DND-41 (cell line): ENCODE measurements at regions not wholly inside any gene's neighbourhood (a gene's known extent, or its start where the extent isn't known, plus 50 kb on each side); places are given as distances from the start of the nearest gene placed in this dataset.
A peak's percentile ranks its signal among the peaks of the same experiment; 100 is the strongest.
"Not testable (repeated sequence)": the region's sequence is repeated elsewhere in the genome, so short reads cannot be mapped to it uniquely, and the experiment has no call there.

Experiments used
- ATAC-seq: fragments of 200-7000 bp; cut with Tn5 transposase; 3 replicates; pipeline ENCODE4 v1.9.1; 2021; ENCODE audit warnings: low read depth; ENCODE audit not compliant: insufficient read depth
- DNase-seq: peaks from one replicate; pipeline ENCODE4 v3.0.0-alpha.2; 2020
- H2AFZ ChIP-seq: 2 replicates; pipeline ENCODE4 v1.6.0; 2012; ENCODE audit warnings: low read depth, low read length
- H3K27ac ChIP-seq: 2 replicates; pipeline ENCODE4 v1.5.1; 2012; ENCODE audit warnings: low read length, inconsistent platforms
- H3K27me3 ChIP-seq: fragments of 200-600 bp; sonication (generic); 2 replicates; pipeline ENCODE4 v1.6.0; 2012; ENCODE audit warnings: low read length, mild to moderate bottlenecking, inconsistent platforms; ENCODE audit not compliant: insufficient read depth, poor library complexity
- H3K36me3 ChIP-seq: 2 replicates; pipeline ENCODE4 v1.5.1; 2012; ENCODE audit warnings: low read length, inconsistent platforms; ENCODE audit not compliant: insufficient read depth
- H3K4me1 ChIP-seq: 2 replicates; pipeline ENCODE4 v1.5.1; 2012; ENCODE audit warnings: mild to moderate bottlenecking, low read length; ENCODE audit not compliant: insufficient read depth
- H3K4me2 ChIP-seq: 2 replicates; pipeline ENCODE4 v1.6.0; 2012; ENCODE audit warnings: mild to moderate bottlenecking, moderate library complexity, low read length, inconsistent platforms; ENCODE audit not compliant: insufficient read depth
- H3K4me3 ChIP-seq, 2 experiments: fragments of 200-600 bp in 1 of 2; shearing (Covaris generic) in 1 of 2; 2 replicates each; pipeline ENCODE4 v1.5.1; 2012 to 2016; ENCODE audit warnings: inconsistent platforms in 2 of 2, low read length in 2 of 2, mild to moderate bottlenecking in 2 of 2, low read depth in 1 of 2, moderate library complexity in 1 of 2
- H3K79me2 ChIP-seq: 2 replicates; pipeline ENCODE4 v1.6.0; 2012; ENCODE audit warnings: low read length, inconsistent platforms; ENCODE audit not compliant: insufficient read depth
- H3K9ac ChIP-seq: 2 replicates; pipeline ENCODE4 v1.6.0; 2012; ENCODE audit warnings: low read depth, mild to moderate bottlenecking, inconsistent platforms, low read length, moderate library complexity
- H3K9me3 ChIP-seq: 2 replicates; pipeline ENCODE4 v1.5.1; 2012; ENCODE audit warnings: low read length, moderate library complexity, mild to moderate bottlenecking, inconsistent platforms; ENCODE audit not compliant: insufficient read depth, severe bottlenecking
- H4K20me1 ChIP-seq: 2 replicates; pipeline ENCODE4 v1.6.0; 2012; ENCODE audit warnings: low read length; ENCODE audit not compliant: insufficient read depth
- EZH2 ChIP-seq: IDR thresholded peaks from 3 replicates; pipeline ENCODE4 v1.6.1; 2012; ENCODE audit warnings: borderline replicate concordance, low read depth, mild to moderate bottlenecking, moderate library complexity, low read length, inconsistent platforms; ENCODE audit not compliant: severe bottlenecking
- TF ChIP-seq, protein P1 (sequence below): IDR thresholded peaks from 2 replicates; pipeline ENCODE4 v1.5.1; 2012; ENCODE audit warnings: borderline replicate concordance, low read length, moderate library complexity, mild to moderate bottlenecking; ENCODE audit not compliant: poor library complexity, severe bottlenecking; ENCODE audit errors: extremely low read depth

DNA sequence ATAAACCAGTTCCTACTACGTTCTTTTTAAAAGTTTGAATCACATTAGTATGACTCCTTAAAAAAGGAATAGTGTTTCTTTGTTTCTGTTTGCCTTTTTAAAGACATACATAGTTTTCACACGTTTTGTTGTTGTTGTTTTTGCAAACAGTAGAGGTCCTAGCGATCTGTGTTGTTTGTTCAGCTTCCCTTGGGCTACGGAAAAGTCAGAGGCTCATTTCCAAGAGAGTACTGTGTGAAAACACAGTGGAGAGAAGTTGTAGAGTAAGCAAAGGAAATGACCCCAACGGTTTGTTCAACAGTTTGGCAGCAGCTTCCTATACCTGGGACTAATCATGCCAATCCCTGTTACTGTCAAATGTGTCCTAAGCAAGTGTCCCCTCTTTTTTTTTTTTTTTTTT is 87.1 kb upstream of the STEAP1 start:
- Histone ChIP-seq H4K20me1 (no peaks in the 10 kb centered on the region), H3K27ac (no peak overlapping the region), H3K4me1 (no peaks in the 10 kb centered on the region), H3K9me3 (no peaks in the 10 kb centered on the region), H3K4me3 (no peak overlapping the region), H3K27me3 (no peaks in the 10 kb centered on the region), H3K36me3 (no peaks in the 10 kb centered on the region), H3K79me2 (no peaks in the 10 kb centered on the region), H3K9ac (no peak overlapping the region), H2AFZ (no peak overlapping the region; the same call in 1 of the 2 replicates), H3K4me2 (no peak overlapping the region)
- no peak for ATAC-seq
- TF ChIP-seq, protein P1, sequence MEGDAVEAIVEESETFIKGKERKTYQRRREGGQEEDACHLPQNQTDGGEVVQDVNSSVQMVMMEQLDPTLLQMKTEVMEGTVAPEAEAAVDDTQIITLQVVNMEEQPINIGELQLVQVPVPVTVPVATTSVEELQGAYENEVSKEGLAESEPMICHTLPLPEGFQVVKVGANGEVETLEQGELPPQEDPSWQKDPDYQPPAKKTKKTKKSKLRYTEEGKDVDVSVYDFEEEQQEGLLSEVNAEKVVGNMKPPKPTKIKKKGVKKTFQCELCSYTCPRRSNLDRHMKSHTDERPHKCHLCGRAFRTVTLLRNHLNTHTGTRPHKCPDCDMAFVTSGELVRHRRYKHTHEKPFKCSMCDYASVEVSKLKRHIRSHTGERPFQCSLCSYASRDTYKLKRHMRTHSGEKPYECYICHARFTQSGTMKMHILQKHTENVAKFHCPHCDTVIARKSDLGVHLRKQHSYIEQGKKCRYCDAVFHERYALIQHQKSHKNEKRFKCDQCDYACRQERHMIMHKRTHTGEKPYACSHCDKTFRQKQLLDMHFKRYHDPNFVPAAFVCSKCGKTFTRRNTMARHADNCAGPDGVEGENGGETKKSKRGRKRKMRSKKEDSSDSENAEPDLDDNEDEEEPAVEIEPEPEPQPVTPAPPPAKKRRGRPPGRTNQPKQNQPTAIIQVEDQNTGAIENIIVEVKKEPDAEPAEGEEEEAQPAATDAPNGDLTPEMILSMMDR: no peak
- TF ChIP-seq EZH2: no peak
- no peak for DNase-seq

DNA sequence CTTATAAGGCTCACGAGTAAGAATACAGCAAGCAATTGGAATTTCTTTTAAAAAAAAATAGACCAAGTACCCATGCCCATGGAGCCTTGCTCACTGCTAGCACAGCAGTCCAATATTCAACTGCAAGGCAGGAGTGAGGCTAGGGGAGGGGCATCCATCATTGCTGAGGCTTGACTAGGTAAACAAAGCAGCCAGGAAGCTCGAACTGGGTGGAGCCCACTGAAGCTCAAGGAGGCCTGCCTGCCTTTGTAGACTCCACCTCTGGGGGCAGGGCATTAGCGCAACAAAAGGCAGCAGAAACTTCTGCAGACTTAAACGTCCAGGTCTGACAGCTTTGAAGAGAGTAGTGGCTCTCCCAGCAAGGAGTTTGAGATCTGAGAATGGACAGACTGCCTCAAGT is 84.0 kb upstream of the STEAP1 start:
- not testable (repeated sequence) for H3K9me3 ChIP-seq, H3K27ac ChIP-seq, ATAC-seq, H3K27me3 ChIP-seq, H3K4me3 ChIP-seq, H3K79me2 ChIP-seq, H3K9ac ChIP-seq, H4K20me1 ChIP-seq, H3K4me1 ChIP-seq, H2AFZ ChIP-seq, H3K4me2 ChIP-seq, H3K36me3 ChIP-seq
- DNase-seq: peak; percentile 12

DNA sequence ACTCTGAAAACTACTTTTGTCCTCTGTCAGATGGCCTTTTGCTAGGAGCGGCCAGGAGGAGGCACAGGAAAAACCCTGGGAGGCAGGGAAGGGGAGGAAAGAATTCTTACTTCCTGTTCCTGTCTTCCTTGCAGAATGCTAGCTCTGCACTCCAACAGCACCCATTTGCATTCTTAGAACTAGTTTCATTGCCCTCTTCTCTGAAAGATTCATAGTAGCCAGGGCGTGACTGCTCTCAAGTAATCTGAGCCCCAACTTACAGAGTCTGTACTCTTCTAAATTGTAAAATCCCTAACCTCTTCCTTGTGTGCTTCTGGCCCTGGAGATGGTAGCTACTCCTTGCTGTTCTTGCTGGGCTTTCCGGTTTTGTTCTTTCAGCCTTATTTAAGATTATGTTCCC is 75.3 kb upstream of the STEAP1 start:
- Histone ChIP-seq H3K4me3 (no peak overlapping the region), H3K27me3 (no peaks in the 10 kb centered on the region), H4K20me1 (no peaks in the 10 kb centered on the region), H2AFZ (no peak overlapping the region), H3K36me3 (no peaks in the 10 kb centered on the region), H3K9me3 (no peaks in the 10 kb centered on the region), H3K4me2 (no peak overlapping the region), H3K9ac (no peak overlapping the region), H3K79me2 (no peaks in the 10 kb centered on the region), H3K27ac (no peak overlapping the region), H3K4me1 (no peaks in the 10 kb centered on the region)
- TF ChIP-seq EZH2: no peak
- TF ChIP-seq, protein P1: no peak
- no peak for DNase-seq
- no peak for ATAC-seq

DNA sequence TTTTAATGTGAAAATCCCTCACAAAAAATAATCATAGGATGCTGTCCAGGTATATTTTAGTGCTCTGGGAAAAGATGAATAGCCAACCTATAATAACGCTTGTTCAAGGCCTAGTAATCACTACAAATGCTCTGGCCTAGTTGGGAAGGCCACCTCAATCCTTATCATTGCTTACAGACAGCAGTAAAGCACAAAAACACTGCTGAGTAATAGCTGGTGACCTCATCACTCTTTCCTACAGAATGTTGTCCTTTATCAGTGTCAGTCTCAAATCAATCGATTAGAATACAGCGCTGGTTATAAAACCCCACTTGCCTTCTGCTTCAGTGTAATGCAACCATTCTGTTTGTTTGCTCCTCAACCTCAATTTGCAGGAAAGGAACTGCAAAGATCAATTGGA is 72.6 kb upstream of the STEAP1 start:
- no peaks in the 10 kb centered on the region for H3K79me2 ChIP-seq
- no peaks in the 10 kb centered on the region for H3K36me3 ChIP-seq
- H3K9me3 ChIP-seq: no peaks in the 10 kb centered on the region
- H3K4me3 ChIP-seq: no peak overlapping the region
- no peaks in the 10 kb centered on the region for H3K4me1 ChIP-seq
- H3K27ac ChIP-seq: no peak overlapping the region
- no peaks in the 10 kb centered on the region for H3K27me3 ChIP-seq
- no peak for DNase-seq
- no peaks in the 10 kb centered on the region for H4K20me1 ChIP-seq
- no peak overlapping the region for H2AFZ ChIP-seq
- TF ChIP-seq EZH2: no peak
- TF ChIP-seq, protein P1: no peak
- H3K4me2 ChIP-seq: no peak overlapping the region
- H3K9ac ChIP-seq: no peak overlapping the region
- ATAC-seq: no peak
